ENCODE measurements at regions not wholly inside any gene's neighbourhood (a gene's known extent, or its start where the extent isn't known, plus 50 kb on each side); places are given as distances from the start of the nearest gene placed in this dataset.

- Histone ChIP-seq H3K9ac (ENCODE audit: low read length in 5 of 5) (no peak overlapping the region), H3K36me3 (ENCODE audit: control insufficient read depth in 5 of 5, insufficient read depth in 5 of 5, low read length in 5 of 5) (no peaks in the 10 kb centered on the region), H3K27ac (ENCODE audit: low read depth, low read length) (no peak overlapping the region), H3K4me3 (ENCODE audit: low read depth in 1 of 5, low read length in 5 of 5) (no peak overlapping the region), H3K9me3 (ENCODE audit: control insufficient read depth in 5 of 5, low read length in 5 of 5) (no peaks in the 10 kb centered on the region), H3K27me3 (ENCODE audit: control insufficient read depth in 5 of 5, insufficient read depth in 4 of 5, low read length in 5 of 5) (no peaks in the 10 kb centered on the region), H3K4me1 (ENCODE audit: control insufficient read depth in 5 of 5, insufficient read depth in 5 of 5, low read length in 5 of 5) (no peaks in the 10 kb centered on the region)
Observed at GRCh38 chr5:68368311-68369022, 152.9 kb downstream of the PIK3R1 start.

- no peaks in the 10 kb centered on the region for H3K27me3 ChIP-seq (ENCODE audit: control insufficient read depth in 5 of 5, insufficient read depth in 4 of 5, low read length in 5 of 5)
- H3K9ac ChIP-seq (ENCODE audit: low read length in 5 of 5): no peak overlapping the region
- no peaks in the 10 kb centered on the region for H3K9me3 ChIP-seq (ENCODE audit: control insufficient read depth in 5 of 5, low read length in 5 of 5)
- no peaks in the 10 kb centered on the region for H3K36me3 ChIP-seq (ENCODE audit: control insufficient read depth in 5 of 5, insufficient read depth in 5 of 5, low read length in 5 of 5)
- no peaks in the 10 kb centered on the region for H3K4me1 ChIP-seq (ENCODE audit: control insufficient read depth in 5 of 5, insufficient read depth in 5 of 5, low read length in 5 of 5)
- no peak overlapping the region for H3K27ac ChIP-seq (ENCODE audit: low read depth, low read length)
- no peak overlapping the region for H3K4me3 ChIP-seq (ENCODE audit: low read depth in 1 of 5, low read length in 5 of 5)
Observed at GRCh38 chr5:68369023-68369359, 153.4 kb downstream of the PIK3R1 start.

GRCh38 chr5:68369457-68370125 is 154.0 kb downstream of the PIK3R1 start:
- peaks cover 0 to 2% (median 0%) of the 10 kb centered on the region in 5 donors for H3K4me1 ChIP-seq (ENCODE audit: control insufficient read depth in 5 of 5, insufficient read depth in 5 of 5, low read length in 5 of 5)
- no peak overlapping the region for H3K9ac ChIP-seq (ENCODE audit: low read length in 5 of 5)
- H3K36me3 ChIP-seq (ENCODE audit: control insufficient read depth in 5 of 5, insufficient read depth in 5 of 5, low read length in 5 of 5): no peaks in the 10 kb centered on the region
- no peak overlapping the region for H3K27ac ChIP-seq (ENCODE audit: low read depth, low read length)
- no peak overlapping the region for H3K4me3 ChIP-seq (ENCODE audit: low read depth in 1 of 5, low read length in 5 of 5)
- no peaks in the 10 kb centered on the region for H3K9me3 ChIP-seq (ENCODE audit: control insufficient read depth in 5 of 5, low read length in 5 of 5)
- no peaks in the 10 kb centered on the region for H3K27me3 ChIP-seq (ENCODE audit: control insufficient read depth in 5 of 5, insufficient read depth in 4 of 5, low read length in 5 of 5)

DNA sequence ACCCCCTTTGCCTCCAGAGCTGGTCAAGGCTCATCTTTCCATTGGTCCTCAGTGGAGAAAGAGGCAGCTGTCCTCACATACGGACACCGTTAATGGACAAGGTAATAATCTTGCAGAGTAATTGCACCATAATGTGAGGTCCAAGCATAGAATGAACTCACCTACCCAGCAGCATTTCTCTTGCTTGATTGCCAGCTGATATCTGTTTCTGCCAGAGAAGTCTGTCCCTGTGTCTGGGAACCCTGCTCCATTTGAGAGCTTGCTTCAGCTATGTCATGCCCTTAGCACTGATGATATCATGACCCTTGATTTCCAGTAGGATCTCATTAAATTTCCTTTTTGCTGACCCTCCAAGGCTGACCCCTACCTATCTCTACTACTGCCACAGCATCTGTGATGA is 154.6 kb downstream of the PIK3R1 start:
- no peaks in the 10 kb centered on the region for H3K27me3 ChIP-seq (ENCODE audit: control insufficient read depth in 5 of 5, insufficient read depth in 4 of 5, low read length in 5 of 5)
- H3K27ac ChIP-seq (ENCODE audit: low read depth, low read length): no peak overlapping the region
- H3K4me1 ChIP-seq (ENCODE audit: control insufficient read depth in 5 of 5, insufficient read depth in 5 of 5, low read length in 5 of 5): peaks cover 0 to 3% (median 0%) of the 10 kb centered on the region in 5 donors
- H3K9ac ChIP-seq (ENCODE audit: low read length in 5 of 5): no peak overlapping the region
- no peaks in the 10 kb centered on the region for H3K36me3 ChIP-seq (ENCODE audit: control insufficient read depth in 5 of 5, insufficient read depth in 5 of 5, low read length in 5 of 5)
- H3K4me3 ChIP-seq (ENCODE audit: low read depth in 1 of 5, low read length in 5 of 5): no peak overlapping the region
- H3K9me3 ChIP-seq (ENCODE audit: control insufficient read depth in 5 of 5, low read length in 5 of 5): no peaks in the 10 kb centered on the region

GRCh38 chr5:68371607-68372006 is 156.1 kb downstream of the PIK3R1 start:
- Histone ChIP-seq H3K4me3 (ENCODE audit: low read depth in 1 of 5, low read length in 5 of 5) (no peak overlapping the region), H3K36me3 (ENCODE audit: control insufficient read depth in 5 of 5, insufficient read depth in 5 of 5, low read length in 5 of 5) (no peaks in the 10 kb centered on the region), H3K9ac (ENCODE audit: low read length in 5 of 5) (no peak overlapping the region), H3K4me1 (ENCODE audit: control insufficient read depth in 5 of 5, insufficient read depth in 5 of 5, low read length in 5 of 5) (peaks cover 0 to 3% (median 0%) of the 10 kb centered on the region in 5 donors), H3K27me3 (ENCODE audit: control insufficient read depth in 5 of 5, insufficient read depth in 4 of 5, low read length in 5 of 5) (no peaks in the 10 kb centered on the region), H3K27ac (ENCODE audit: low read depth, low read length) (no peak overlapping the region), H3K9me3 (ENCODE audit: control insufficient read depth in 5 of 5, low read length in 5 of 5) (no peaks in the 10 kb centered on the region)

- H3K4me3 ChIP-seq (ENCODE audit: low read depth in 1 of 5, low read length in 5 of 5): no peak overlapping the region
- no peaks in the 10 kb centered on the region for H3K36me3 ChIP-seq (ENCODE audit: control insufficient read depth in 5 of 5, insufficient read depth in 5 of 5, low read length in 5 of 5)
- H3K4me1 ChIP-seq (ENCODE audit: control insufficient read depth in 5 of 5, insufficient read depth in 5 of 5, low read length in 5 of 5): peaks cover 0 to 5% (median 0%) of the 10 kb centered on the region in 5 donors
- H3K27me3 ChIP-seq (ENCODE audit: control insufficient read depth in 5 of 5, insufficient read depth in 4 of 5, low read length in 5 of 5): no peaks in the 10 kb centered on the region
- no peak overlapping the region for H3K27ac ChIP-seq (ENCODE audit: low read depth, low read length)
- H3K9me3 ChIP-seq (ENCODE audit: control insufficient read depth in 5 of 5, low read length in 5 of 5): no peaks in the 10 kb centered on the region
- no peak overlapping the region for H3K9ac ChIP-seq (ENCODE audit: low read length in 5 of 5)
Observed at GRCh38 chr5:68372161-68372560, 156.6 kb downstream of the PIK3R1 start.

GRCh38 chr5:68373050-68373449 is 157.5 kb downstream of the PIK3R1 start:
- Histone ChIP-seq H3K4me3 (ENCODE audit: low read depth in 1 of 5, low read length in 5 of 5) (no peak overlapping the region), H3K4me1 (ENCODE audit: control insufficient read depth in 5 of 5, insufficient read depth in 5 of 5, low read length in 5 of 5) (peaks cover 0 to 5% (median 0%) of the 10 kb centered on the region in 5 donors), H3K27ac (ENCODE audit: low read depth, low read length) (no peak overlapping the region), H3K27me3 (ENCODE audit: control insufficient read depth in 5 of 5, insufficient read depth in 4 of 5, low read length in 5 of 5) (no peaks in the 10 kb centered on the region), H3K36me3 (ENCODE audit: control insufficient read depth in 5 of 5, insufficient read depth in 5 of 5, low read length in 5 of 5) (no peaks in the 10 kb centered on the region), H3K9me3 (ENCODE audit: control insufficient read depth in 5 of 5, low read length in 5 of 5) (no peaks in the 10 kb centered on the region), H3K9ac (ENCODE audit: low read length in 5 of 5) (no peak overlapping the region)

- Histone ChIP-seq H3K27me3 (ENCODE audit: control insufficient read depth in 5 of 5, insufficient read depth in 4 of 5, low read length in 5 of 5) (no peaks in the 10 kb centered on the region), H3K27ac (ENCODE audit: low read depth, low read length) (no peak overlapping the region), H3K4me1 (ENCODE audit: control insufficient read depth in 5 of 5, insufficient read depth in 5 of 5, low read length in 5 of 5) (peaks cover 0 to 20% (median 6%) of the 10 kb centered on the region in 5 donors), H3K9me3 (ENCODE audit: control insufficient read depth in 5 of 5, low read length in 5 of 5) (no peaks in the 10 kb centered on the region), H3K9ac (ENCODE audit: low read length in 5 of 5) (no peak overlapping the region), H3K36me3 (ENCODE audit: control insufficient read depth in 5 of 5, insufficient read depth in 5 of 5, low read length in 5 of 5) (no peaks in the 10 kb centered on the region), H3K4me3 (ENCODE audit: low read depth in 1 of 5, low read length in 5 of 5) (no peak overlapping the region)
Observed at GRCh38 chr5:68374796-68375518, 159.4 kb downstream of the PIK3R1 start.

DNA sequence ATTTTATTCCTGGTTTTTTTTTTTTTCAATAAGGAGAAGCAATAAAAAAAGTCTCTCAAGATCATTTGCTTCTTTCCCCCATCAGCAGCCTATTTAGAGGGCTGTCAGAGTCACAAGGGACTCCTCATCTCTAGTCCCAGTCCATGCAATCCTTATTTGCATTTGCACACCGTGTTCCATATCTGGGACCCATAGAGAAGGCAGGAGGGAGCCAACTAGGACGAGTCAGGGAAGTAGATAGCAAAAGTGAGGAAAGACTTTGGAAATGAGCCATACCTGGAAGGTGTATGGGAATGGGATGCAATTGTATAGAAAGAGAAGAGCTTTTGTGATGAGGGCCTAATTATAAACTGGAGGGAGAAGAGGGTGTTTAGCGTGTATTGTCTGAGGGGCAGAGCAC is 160.0 kb downstream of the PIK3R1 start:
- H3K4me3 ChIP-seq (ENCODE audit: low read depth in 1 of 5, low read length in 5 of 5): no peak overlapping the region
- no peak overlapping the region for H3K9ac ChIP-seq (ENCODE audit: low read length in 5 of 5)
- no peaks in the 10 kb centered on the region for H3K36me3 ChIP-seq (ENCODE audit: control insufficient read depth in 5 of 5, insufficient read depth in 5 of 5, low read length in 5 of 5)
- no peaks in the 10 kb centered on the region for H3K9me3 ChIP-seq (ENCODE audit: control insufficient read depth in 5 of 5, low read length in 5 of 5)
- no peaks in the 10 kb centered on the region for H3K27me3 ChIP-seq (ENCODE audit: control insufficient read depth in 5 of 5, insufficient read depth in 4 of 5, low read length in 5 of 5)
- H3K4me1 ChIP-seq (ENCODE audit: control insufficient read depth in 5 of 5, insufficient read depth in 5 of 5, low read length in 5 of 5): peaks cover 0 to 23% (median 6%) of the 10 kb centered on the region in 5 donors
- H3K27ac ChIP-seq (ENCODE audit: low read depth, low read length): no peak overlapping the region

GRCh38 chr5:68376935-68377334 is 161.4 kb downstream of the PIK3R1 start:
- Histone ChIP-seq H3K9ac (ENCODE audit: low read length in 5 of 5) (no peak overlapping the region), H3K9me3 (ENCODE audit: control insufficient read depth in 5 of 5, low read length in 5 of 5) (no peaks in the 10 kb centered on the region), H3K27me3 (ENCODE audit: control insufficient read depth in 5 of 5, insufficient read depth in 4 of 5, low read length in 5 of 5) (no peaks in the 10 kb centered on the region), H3K4me1 (ENCODE audit: control insufficient read depth in 5 of 5, insufficient read depth in 5 of 5, low read length in 5 of 5) (peaks cover 0 to 27% (median 12%) of the 10 kb centered on the region in 5 donors), H3K4me3 (ENCODE audit: low read depth in 1 of 5, low read length in 5 of 5) (no peak overlapping the region), H3K36me3 (ENCODE audit: control insufficient read depth in 5 of 5, insufficient read depth in 5 of 5, low read length in 5 of 5) (no peaks in the 10 kb centered on the region), H3K27ac (ENCODE audit: low read depth, low read length) (peak overlapping the region; percentile 18)

Data from subcutaneous abdominal adipose tissue (tissue), 5 donors.